AG10803 (cell line): ENCODE measurements at regions not wholly inside any gene's neighbourhood (a gene's known extent, or its start where the extent isn't known, plus 50 kb on each side); places are given as distances from the start of the nearest gene placed in this dataset.

Source experiments
- DNase-seq: peaks from one replicate; pipeline ENCODE4 v3.0.0; 2010; ENCODE audit warnings: low read depth
- H3K4me3 ChIP-seq: 2 replicates; pipeline ENCODE4 v1.5.1; 2011; ENCODE audit warnings: mild to moderate bottlenecking, low read length, control low read depth
- CTCF ChIP-seq: conservative IDR thresholded peaks from 2 replicates; pipeline ENCODE4 v1.5.1; 2011; ENCODE audit warnings: mild to moderate bottlenecking, low read length, control low read depth, inconsistent platforms

- no peak for DNase-seq
- no peak for TF ChIP-seq CTCF
- H3K4me3 ChIP-seq: no peak overlapping the region
These were observed 296.2 kb upstream of the MGMT start for GRCh38 chr10:129170812-129171211.

- H3K4me3 ChIP-seq: no peak overlapping the region
- DNase-seq: no peak
- no peak for TF ChIP-seq CTCF
These were observed 295.2 kb upstream of the MGMT start for GRCh38 chr10:129171812-129172211.

- no peak for TF ChIP-seq CTCF
- no peak for DNase-seq
These were observed 292.6 kb upstream of the MGMT start for GRCh38 chr10:129174232-129175014.

GRCh38 chr10:129179245-129179971, 287.6 kb upstream of the MGMT start:
- no peak overlapping the region for H3K4me3 ChIP-seq
- DNase-seq: no peak
- TF ChIP-seq CTCF: no peak

More at GRCh38 chr10:129174232-129175014, 292.6 kb upstream of the MGMT start:
- no peak overlapping the region for H3K4me3 ChIP-seq

GRCh38 chr10:129179972-129180678, 286.9 kb upstream of the MGMT start:
- no peak for DNase-seq
- H3K4me3 ChIP-seq: no peak overlapping the region
- TF ChIP-seq CTCF: no peak

- TF ChIP-seq CTCF: no peak
- H3K4me3 ChIP-seq: no peak overlapping the region
- no peak for DNase-seq
These were observed 282.8 kb upstream of the MGMT start for GRCh38 chr10:129184196-129184595.
